ENCODE measurements at regions not wholly inside any gene's neighbourhood (a gene's known extent, or its start where the extent isn't known, plus 50 kb on each side); places are given as distances from the start of the nearest gene placed in this dataset.
A peak's percentile ranks its signal among the peaks of the same experiment; 100 is the strongest.

- in situ Hi-C loops (cut with HindIII; ENCODE audit: low pct_unique_long_range_greater_than_20kb, low sequenced_read_pairs) = no loop called here
These were observed 274.9 kb upstream of the NOVA1 start for GRCh38 chr14:26872515-26873361.

GRCh38 chr14:26873362-26873960, 275.6 kb upstream of the NOVA1 start:
- in situ Hi-C loops (cut with HindIII; ENCODE audit: low pct_unique_long_range_greater_than_20kb, low sequenced_read_pairs) = no loop called here
- DNase-seq (ENCODE audit: low read depth, low spot score) = no peak

More at GRCh38 chr14:26872515-26873361, 274.9 kb upstream of the NOVA1 start:
- DNase-seq (ENCODE audit: low read depth, low spot score) = no peak

GRCh38 chr14:26887847-26888246, 290.0 kb upstream of the NOVA1 start:
- in situ Hi-C loops (cut with HindIII; ENCODE audit: low pct_unique_long_range_greater_than_20kb, low sequenced_read_pairs) = no loop called here
- no peak for DNase-seq (ENCODE audit: low read depth, low spot score)

- in situ Hi-C loops (cut with HindIII; ENCODE audit: low pct_unique_long_range_greater_than_20kb, low sequenced_read_pairs) = no loop called here
- DNase-seq (ENCODE audit: low read depth, low spot score) = no peak
These were observed 290.8 kb upstream of the NOVA1 start for GRCh38 chr14:26888592-26888991.

- no peak for DNase-seq (ENCODE audit: low read depth, low spot score)
- in situ Hi-C loops (cut with HindIII; ENCODE audit: low pct_unique_long_range_greater_than_20kb, low sequenced_read_pairs) = no loop called here
These were observed 298.6 kb upstream of the NOVA1 start for GRCh38 chr14:26896447-26896846.

GRCh38 chr14:26897196-26897595, 299.4 kb upstream of the NOVA1 start:
- no peak for DNase-seq (ENCODE audit: low read depth, low spot score)
- in situ Hi-C loops (cut with HindIII; ENCODE audit: low pct_unique_long_range_greater_than_20kb, low sequenced_read_pairs) = no loop called here

- in situ Hi-C loops (cut with HindIII; ENCODE audit: low pct_unique_long_range_greater_than_20kb, low sequenced_read_pairs) = no loop called here
- DNase-seq (ENCODE audit: low read depth, low spot score) = peak; percentile 60
These were observed 307.4 kb upstream of the NOVA1 start for GRCh38 chr14:26905229-26905628.

- in situ Hi-C loops (cut with HindIII; ENCODE audit: low pct_unique_long_range_greater_than_20kb, low sequenced_read_pairs) = no loop called here
- no peak for DNase-seq (ENCODE audit: low read depth, low spot score)
These were observed 316.0 kb upstream of the NOVA1 start for GRCh38 chr14:26913786-26914185.

GRCh38 chr14:26917086-26917485, 319.3 kb upstream of the NOVA1 start:
- no peak for DNase-seq (ENCODE audit: low read depth, low spot score)
- in situ Hi-C loops (cut with HindIII; ENCODE audit: low pct_unique_long_range_greater_than_20kb, low sequenced_read_pairs) = no loop called here

GRCh38 chr14:26925876-26926584, 328.2 kb upstream of the NOVA1 start:
- DNase-seq (ENCODE audit: low read depth, low spot score) = no peak
- in situ Hi-C loops (cut with HindIII; ENCODE audit: low pct_unique_long_range_greater_than_20kb, low sequenced_read_pairs) = no loop called here

GRCh38 chr14:26926585-26926984, 328.8 kb upstream of the NOVA1 start:
- in situ Hi-C loops (cut with HindIII; ENCODE audit: low pct_unique_long_range_greater_than_20kb, low sequenced_read_pairs) = no loop called here
- DNase-seq (ENCODE audit: low read depth, low spot score) = no peak

GRCh38 chr14:26928019-26928418, 330.2 kb upstream of the NOVA1 start:
- DNase-seq (ENCODE audit: low read depth, low spot score) = peak; percentile 67
- in situ Hi-C loops (cut with HindIII; ENCODE audit: low pct_unique_long_range_greater_than_20kb, low sequenced_read_pairs) = no loop called here

- peak; percentile 73 for DNase-seq (ENCODE audit: low read depth, low spot score)
- in situ Hi-C loops (cut with HindIII; ENCODE audit: low pct_unique_long_range_greater_than_20kb, low sequenced_read_pairs) = no loop called here
These were observed 331.5 kb upstream of the NOVA1 start for GRCh38 chr14:26929361-26929760.

- in situ Hi-C loops (cut with HindIII; ENCODE audit: low pct_unique_long_range_greater_than_20kb, low sequenced_read_pairs) = no loop called here
- DNase-seq (ENCODE audit: low read depth, low spot score) = peak; percentile 32
These were observed 332.7 kb upstream of the NOVA1 start for GRCh38 chr14:26930576-26930975.

GRCh38 chr14:26932606-26933005, 334.8 kb upstream of the NOVA1 start:
- in situ Hi-C loops (cut with HindIII; ENCODE audit: low pct_unique_long_range_greater_than_20kb, low sequenced_read_pairs) = no loop called here
- DNase-seq (ENCODE audit: low read depth, low spot score) = peak; percentile 62

GRCh38 chr14:26933431-26933830, 335.6 kb upstream of the NOVA1 start:
- DNase-seq (ENCODE audit: low read depth, low spot score) = no peak
- in situ Hi-C loops (cut with HindIII; ENCODE audit: low pct_unique_long_range_greater_than_20kb, low sequenced_read_pairs) = no loop called here

GRCh38 chr14:26934151-26934550, 336.3 kb upstream of the NOVA1 start:
- in situ Hi-C loops (cut with HindIII; ENCODE audit: low pct_unique_long_range_greater_than_20kb, low sequenced_read_pairs) = no loop called here
- no peak for DNase-seq (ENCODE audit: low read depth, low spot score)

- DNase-seq (ENCODE audit: low read depth, low spot score) = no peak
- in situ Hi-C loops (cut with HindIII; ENCODE audit: low pct_unique_long_range_greater_than_20kb, low sequenced_read_pairs) = no loop called here
These were observed 337.9 kb upstream of the NOVA1 start for GRCh38 chr14:26935733-26936132.

- in situ Hi-C loops (cut with HindIII; ENCODE audit: low pct_unique_long_range_greater_than_20kb, low sequenced_read_pairs) = no loop called here
- DNase-seq (ENCODE audit: low read depth, low spot score) = no peak
These were observed 340.2 kb upstream of the NOVA1 start for GRCh38 chr14:26938054-26938453.

Measured in SK-MEL-5 (cell line).